K562 (cell line): ENCODE measurements at regions not wholly inside any gene's neighbourhood (a gene's known extent, or its start where the extent isn't known, plus 50 kb on each side); places are given as distances from the start of the nearest gene placed in this dataset.

Source experiments
- ATAC-seq: fragments of 200-7000 bp; cut with Tn5 transposase; 3 replicates; pipeline ENCODE4 v1.9.1; 2020; ENCODE audit warnings: moderate library complexity
- BruUV-seq: library from RNA; stranded (reverse); fragments of 400-500 nt; replicated peaks from 2 replicates; lab custom pipeline; 2021; lab: Mats Ljungman, UMichigan
- CTCF ChIA-PET: fragments of 300-600 bp; formaldehyde crosslinking; extraction: SDS; loops from one replicate; lab custom pipeline; 2021; ENCODE audit warnings: low intra/inter-chr PET ratio; lab: Yijun Ruan, JAX
- POLR2A ChIA-PET: fragments of 300-600, 350-650 bp; sonication (Branson Sonifier 250); formaldehyde crosslinking; extraction: SDS; loops from one replicate; lab custom pipeline; 2021; ENCODE audit warnings: antibody characterized with exemption, inconsistent platforms; lab: Yijun Ruan, JAX
- DNase-seq, 4 experiments: peaks; one replicate each; pipeline versions ENCODE4 v3.0.0 to v3.0.0-alpha.2; 2011 to 2018; ENCODE audit warnings: low spot score in 3 of 4, mixed read lengths in 3 of 4; ENCODE audit errors: extremely low read depth in 1 of 4
- FAIRE-seq: peaks from 2 replicates; lab custom pipeline; 2011; peaks lifted over from hg19 to GRCh38; lab: Jason Lieb, UNC
- H2AFZ ChIP-seq: 2 replicates; pipeline ENCODE4 v1.6.0; 2011; ENCODE audit warnings: low read depth, low read length, control low read depth, inconsistent platforms
- H3K27ac ChIP-seq: fragments of 200-600 bp; 3 replicates; pipeline ENCODE4 v1.8.0; 2011; ENCODE audit warnings: low read depth, mild to moderate bottlenecking, control low read depth, inconsistent platforms, low read length, moderate library complexity, mixed read lengths; ENCODE audit errors: extremely low read depth
- H3K27me3 ChIP-seq, 2 experiments: fragments of 300-600 bp in 1 of 2; 2 replicates in 1 of 2; 3 replicates in 1 of 2; pipeline versions ENCODE4 v1.6.0 to v1.8.0; 2011; ENCODE audit warnings: inconsistent platforms in 2 of 2, low read length in 2 of 2, mild to moderate bottlenecking in 1 of 2, mixed read lengths in 1 of 2, moderate library complexity in 1 of 2; ENCODE audit not compliant: control insufficient read depth in 2 of 2, insufficient read depth in 2 of 2
- H3K36me3 ChIP-seq: fragments of 300-600 bp; 3 replicates; pipeline ENCODE4 v1.8.0; 2011; ENCODE audit warnings: mild to moderate bottlenecking, low read length, inconsistent platforms; ENCODE audit not compliant: control insufficient read depth, insufficient read depth
- H3K4me1 ChIP-seq, 2 experiments: fragments of 200-600 bp in 1 of 2; replicated peaks in 1 of 2; 2 replicates in 1 of 2; 3 replicates in 1 of 2; pipeline versions ENCODE4 v1.5.1 to v1.8.0; 2011; ENCODE audit warnings: inconsistent platforms in 2 of 2, low read length in 2 of 2, mild to moderate bottlenecking in 1 of 2, mixed read lengths in 1 of 2, moderate library complexity in 1 of 2; ENCODE audit not compliant: control insufficient read depth in 2 of 2, insufficient read depth in 2 of 2
- H3K4me2 ChIP-seq: 2 replicates; pipeline ENCODE4 v1.6.1; 2011; ENCODE audit warnings: low read length, control low read depth, inconsistent platforms, mixed read lengths; ENCODE audit not compliant: insufficient read depth
- H3K4me3 ChIP-seq: fragments of 200-600 bp; sonication (generic), shearing (Covaris generic); 2 replicates; pipeline ENCODE4 v1.5.1; 2016; ENCODE audit warnings: control low read depth, inconsistent platforms
- H3K79me2 ChIP-seq: fragments of 200-600 bp; 3 replicates; pipeline ENCODE4 v1.8.0; 2011; ENCODE audit warnings: low read length, inconsistent platforms; ENCODE audit not compliant: control insufficient read depth, insufficient read depth
- H3K9ac ChIP-seq, 2 experiments: 2 replicates each; pipeline versions ENCODE4 v1.6.0 to v1.6.1; 2011; ENCODE audit warnings: low read depth in 2 of 2, low read length in 2 of 2, control low read depth in 1 of 2, inconsistent platforms in 1 of 2, mild to moderate bottlenecking in 1 of 2, mixed read lengths in 1 of 2; ENCODE audit not compliant: insufficient read depth in 1 of 2
- H3K9me1 ChIP-seq: one replicate; pipeline ENCODE4 v1.6.0; 2011; ENCODE audit warnings: inconsistent platforms, mild to moderate bottlenecking, low read length, moderate library complexity; ENCODE audit not compliant: control insufficient read depth, insufficient read depth
- H3K9me3 ChIP-seq: replicated peaks from 2 replicates; pipeline ENCODE4 v1.5.1; 2011; ENCODE audit warnings: low read depth, low read length, inconsistent platforms; ENCODE audit not compliant: control insufficient read depth, insufficient read depth
- H4K20me1 ChIP-seq: replicated peaks from 2 replicates; pipeline ENCODE4 v1.6.1; 2011; ENCODE audit warnings: low read length, inconsistent platforms, mixed read lengths; ENCODE audit not compliant: control insufficient read depth, insufficient read depth
- BRD9 ChIP-seq: fragments of 450-650 bp; IDR thresholded peaks from 2 replicates; pipeline ENCODE4 v1.6.1; 2018; ENCODE audit warnings: low read depth; ENCODE audit not compliant: partially characterized antibody
- CBX2 ChIP-seq: fragments of 200-600 bp; sonication (generic); IDR thresholded peaks from one replicate; pipeline ENCODE4 v1.6.1; 2012; ENCODE audit warnings: mild to moderate bottlenecking, low read length, inconsistent platforms; ENCODE audit not compliant: insufficient read depth, poor library complexity, severe bottlenecking
- E2F5 ChIP-seq: sonication (generic); formaldehyde crosslinking; IDR thresholded peaks from 2 replicates; pipeline ENCODE4 v1.8.0; 2022; ENCODE audit warnings: mild to moderate bottlenecking, missing genetic modification reagents
- E2F6 ChIP-seq, 2 experiments: IDR thresholded peaks; 2 replicates each; pipeline ENCODE4 v1.6.1; 2011; ENCODE audit warnings: borderline replicate concordance in 1 of 2, control low read depth in 1 of 2, low read depth in 1 of 2, low read length in 1 of 2, mild to moderate bottlenecking in 1 of 2, mixed read lengths in 1 of 2, moderate library complexity in 1 of 2; ENCODE audit not compliant: insufficient read depth in 1 of 2, insufficient read length in 1 of 2, poor library complexity in 1 of 2, severe bottlenecking in 1 of 2; ENCODE audit errors: extremely low read depth in 1 of 2
- HLTF ChIP-seq: fragments of 450-650 bp; IDR thresholded peaks from 2 replicates; pipeline ENCODE4 v1.6.1; 2016
- MTA1 ChIP-seq: fragments of 450-650 bp; IDR thresholded peaks from 2 replicates; pipeline ENCODE4 v1.6.1; 2017; ENCODE audit warnings: borderline replicate concordance
- SAP30 ChIP-seq: fragments of 200-600 bp; sonication (generic); IDR thresholded peaks from 2 replicates; pipeline ENCODE4 v1.6.1; 2012; ENCODE audit warnings: borderline replicate concordance, low read depth, mild to moderate bottlenecking, moderate library complexity, low read length, control low read depth, inconsistent platforms; ENCODE audit not compliant: insufficient read depth, poor library complexity, severe bottlenecking
- SMARCA4 ChIP-seq: fragments of 450-650 bp; IDR thresholded peaks from 2 replicates; pipeline ENCODE4 v1.6.1; 2016
- TAL1 ChIP-seq: fragments of 450-650 bp; IDR thresholded peaks from 2 replicates; pipeline ENCODE4 v1.6.1; 2016; ENCODE audit warnings: mild to moderate bottlenecking
- ZBTB8A ChIP-seq: fragments of 450-650 bp; IDR thresholded peaks from 2 replicates; pipeline ENCODE4 v1.6.1; 2018; ENCODE audit warnings: mild to moderate bottlenecking, moderate library complexity; ENCODE audit not compliant: partially characterized antibody
- WGBS: fragments of 100-300 bp; shearing (Covaris generic); methylation state at CpG from one replicate; pipeline ENCODE4 v1.1.6; 2016; ENCODE audit warnings: low coverage, mixed read lengths; ENCODE audit not compliant: insufficient coverage; ENCODE audit errors: missing lambda C conversion rate; 5-methylcytosine and 5-hydroxymethylcytosine counted together
- in situ Hi-C: fragments of 300-500 bp; cut with MboI; formaldehyde crosslinking; loops from 4 replicates; pipeline ENCODE4 v1.15.0; 2018; ENCODE audit warnings: inconsistent platforms, mixed read lengths
- intact Hi-C: fragments of 100-400 bp; cut with micrococcal nuclease; formaldehyde crosslinking; loops from 2 replicates; pipeline ENCODE4 v1.14.2; 2022

DNA sequence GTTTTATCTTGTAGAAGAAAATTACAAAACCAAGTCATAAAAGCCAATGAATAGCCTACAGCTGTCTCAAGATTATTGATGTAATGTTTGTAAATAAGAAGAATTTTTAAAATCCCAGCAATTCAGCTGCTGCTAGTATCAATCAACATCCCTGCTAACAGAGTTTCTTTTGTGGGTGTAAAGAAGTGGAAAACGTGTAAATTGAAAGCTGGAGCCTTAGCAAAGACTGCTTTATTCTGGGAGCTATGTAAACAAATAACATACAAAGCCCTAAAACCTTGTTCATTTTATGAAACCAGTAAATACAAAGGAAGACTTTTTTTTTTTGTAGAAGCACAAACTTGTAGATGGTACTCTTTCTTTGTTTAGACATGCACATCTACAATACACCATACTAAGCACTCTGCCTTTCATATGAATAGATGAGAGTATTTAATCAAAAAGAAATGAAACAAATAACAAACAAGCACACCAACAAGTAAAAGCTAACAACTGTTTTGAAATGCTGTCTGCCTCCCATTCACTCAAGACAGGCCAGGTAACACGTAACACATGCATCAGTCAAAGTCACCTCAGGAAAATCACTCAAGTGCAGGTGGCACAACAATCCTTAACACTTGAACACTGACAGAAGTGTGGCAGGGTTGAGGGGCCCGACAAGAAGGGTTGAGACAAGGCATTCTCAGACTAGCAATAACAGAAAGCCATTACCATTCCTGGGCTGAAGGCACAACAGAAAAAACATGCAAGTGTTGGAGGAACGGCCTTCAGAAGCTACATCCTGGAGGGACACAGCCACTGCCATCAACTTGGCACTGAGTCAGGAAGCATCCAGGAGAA lies 1364.0 kb upstream of the SEL1L start (continued):
- no peak for TF ChIP-seq SAP30
- TF ChIP-seq E2F5 (CRISPR knock-in tag) = no peak
- no peak for TF ChIP-seq HLTF

- ATAC-seq (no peak), DNase-seq (no peak), FAIRE-seq (no peak)
- Histone ChIP-seq H3K36me3 (no peaks in the 10 kb centered on the region), H3K27ac (no peak overlapping the region), H3K4me1 (no peaks in the 10 kb centered on the region), H3K4me3 (no peak overlapping the region), H3K79me2 (no peaks in the 10 kb centered on the region), H3K9me3 (no peaks in the 10 kb centered on the region), H2AFZ (no peak overlapping the region), H3K4me2 (no peak overlapping the region), H3K27me3 (no peaks in the 10 kb centered on the region), H3K9me1 (no peaks in the 10 kb centered on the region), H4K20me1 (no peaks in the 10 kb centered on the region)
- no TSS peak for BruUV-seq
- in situ Hi-C loops = no loop called here
- intact Hi-C loops = no loop called here
- ChIA-PET POLR2A (no interaction called here), CTCF (no interaction called here)
- 0% methylated on average over 2 of the region's 2 CpGs for WGBS
- TF ChIP-seq TAL1 = no peak
- TF ChIP-seq ZBTB8A = no peak
- TF ChIP-seq E2F6 (IDR thresholded peaks at IDR 0.05; ENCODE audit: borderline replicate concordance in 1 of 2, extremely low read depth in 1 of 2, insufficient read depth in 1 of 2, insufficient read length in 1 of 2, low read depth in 1 of 2, low read length in 1 of 2, poor library complexity in 1 of 2, severe bottlenecking in 1 of 2) = no peak
- TF ChIP-seq BRD9 = no peak
- TF ChIP-seq CBX2 = no peak
- TF ChIP-seq SMARCA4 = no peak
- no peak for TF ChIP-seq MTA1
- TF ChIP-seq, all 486 proteins: peak for 0
- H3K9ac ChIP-seq = no peak overlapping the region
Measured at GRCh38 chr14:82905762-82906161, 1372.1 kb upstream of the SEL1L start.
